HG02642 (cell line): ENCODE measurements at regions not wholly inside any gene's neighbourhood (a gene's known extent, or its start where the extent isn't known, plus 50 kb on each side); places are given as distances from the start of the nearest gene placed in this dataset.

ENCODE experiments used
- ATAC-seq: cut with Tn5 transposase; IDR thresholded peaks from one replicate; pipeline ENCODE4 v1.9.1; 2021; ENCODE audit warnings: mild to moderate bottlenecking; ENCODE audit not compliant: unreplicated experiment, poor library complexity

DNA sequence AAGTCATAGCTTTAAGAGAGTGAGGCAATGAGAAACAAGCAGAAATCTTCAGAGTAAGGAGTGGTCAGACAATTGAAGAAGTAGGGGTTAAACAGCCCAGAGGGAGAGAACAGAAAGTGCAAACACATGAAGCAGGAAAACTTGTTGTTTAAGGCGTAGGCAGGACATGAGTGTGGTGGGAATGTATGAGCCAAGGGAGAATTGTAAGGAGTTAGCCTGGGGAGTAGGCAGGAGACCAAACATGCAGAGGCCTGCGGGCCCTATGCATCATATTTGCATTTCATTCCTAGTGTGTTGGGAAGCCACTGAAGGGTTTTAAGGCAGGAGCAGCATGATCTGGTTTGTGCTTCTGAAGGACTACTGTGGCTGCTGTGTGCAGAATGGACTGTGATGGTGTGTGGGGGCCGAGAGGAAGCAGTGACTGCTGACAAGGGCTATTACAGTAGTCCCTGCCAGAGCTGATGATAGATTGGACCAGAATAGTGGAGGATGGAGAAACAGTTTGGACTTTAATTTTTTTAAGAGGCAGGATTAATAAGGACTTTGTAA lies 179.9 kb upstream of the C11orf87 start:
- ATAC-seq = no peak

DNA sequence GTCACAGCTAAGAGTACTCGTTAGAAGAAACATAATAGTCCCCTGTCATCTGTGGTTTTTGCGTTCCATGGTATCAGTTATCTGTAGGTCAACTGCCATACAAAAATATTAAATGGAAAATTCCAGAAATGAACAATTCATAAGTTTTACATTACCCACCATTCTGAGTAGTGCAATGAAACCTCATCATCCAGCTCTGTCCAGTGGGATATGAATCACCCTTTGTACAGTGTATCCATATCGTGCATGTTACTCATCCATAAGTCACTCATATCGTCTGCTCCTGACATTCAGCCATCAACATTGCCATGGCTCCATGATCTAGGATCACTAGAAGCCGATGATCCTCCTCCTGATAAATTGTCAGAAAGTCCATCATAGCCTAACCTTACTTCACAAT lies 174.9 kb upstream of the C11orf87 start:
- no peak for ATAC-seq

DNA sequence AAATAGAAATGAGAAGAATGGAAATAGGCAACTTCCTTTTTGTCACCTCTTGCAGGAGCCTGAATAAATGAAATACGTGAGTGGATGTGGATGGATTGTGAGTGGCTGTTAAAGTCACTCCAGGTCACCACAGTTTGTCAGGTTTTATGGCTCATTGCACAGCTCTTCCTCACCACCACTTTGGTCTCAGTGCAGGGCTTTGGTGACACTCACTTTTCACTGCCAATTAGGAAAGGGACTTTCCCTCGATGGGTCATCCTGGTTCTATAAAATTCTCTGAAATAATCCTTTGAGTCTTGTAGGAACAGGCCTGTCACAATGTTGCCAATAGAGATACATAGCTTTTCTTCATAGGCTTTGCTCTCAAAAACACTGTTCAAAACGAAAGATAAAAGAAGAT lies 172.4 kb upstream of the C11orf87 start:
- no peak for ATAC-seq

DNA sequence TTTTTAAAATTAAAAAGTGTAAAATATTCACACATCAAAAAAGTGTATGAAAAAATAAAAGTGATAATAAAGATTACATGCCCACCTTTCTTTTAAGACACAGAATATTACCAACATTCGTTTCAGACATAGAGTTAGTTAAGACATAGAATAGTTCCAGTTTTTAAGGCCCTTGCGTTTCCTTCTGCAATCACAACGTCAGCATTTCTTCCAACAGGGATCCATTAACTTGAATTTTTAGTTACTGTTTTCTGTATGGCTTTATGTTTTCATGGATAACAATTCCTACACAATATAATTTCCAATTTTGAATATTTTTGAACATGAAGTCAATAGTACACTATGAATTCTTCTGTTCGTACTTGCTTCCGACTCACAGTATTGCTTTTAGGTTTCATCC lies 170.8 kb upstream of the C11orf87 start:
- no peak for ATAC-seq

DNA sequence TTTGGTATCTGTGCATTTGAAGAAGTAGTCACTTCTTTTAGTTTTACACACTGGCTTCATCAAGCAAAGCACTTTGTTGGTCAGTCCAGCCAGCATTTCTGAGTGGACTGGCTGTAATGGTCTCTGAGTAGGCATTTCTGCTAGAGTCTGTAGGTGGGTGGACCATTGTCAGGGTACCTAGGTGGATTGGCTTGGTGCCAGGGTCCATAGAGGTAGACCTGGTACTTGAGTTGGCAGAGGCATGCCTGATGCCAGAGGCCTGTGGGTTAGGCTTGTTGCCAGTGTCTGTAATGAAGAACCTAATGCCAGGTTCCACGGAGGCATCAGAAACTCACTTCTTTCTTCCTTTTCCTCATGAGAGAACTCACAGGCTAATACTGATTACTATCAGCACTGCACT lies 157.9 kb upstream of the C11orf87 start:
- ATAC-seq = no peak

DNA sequence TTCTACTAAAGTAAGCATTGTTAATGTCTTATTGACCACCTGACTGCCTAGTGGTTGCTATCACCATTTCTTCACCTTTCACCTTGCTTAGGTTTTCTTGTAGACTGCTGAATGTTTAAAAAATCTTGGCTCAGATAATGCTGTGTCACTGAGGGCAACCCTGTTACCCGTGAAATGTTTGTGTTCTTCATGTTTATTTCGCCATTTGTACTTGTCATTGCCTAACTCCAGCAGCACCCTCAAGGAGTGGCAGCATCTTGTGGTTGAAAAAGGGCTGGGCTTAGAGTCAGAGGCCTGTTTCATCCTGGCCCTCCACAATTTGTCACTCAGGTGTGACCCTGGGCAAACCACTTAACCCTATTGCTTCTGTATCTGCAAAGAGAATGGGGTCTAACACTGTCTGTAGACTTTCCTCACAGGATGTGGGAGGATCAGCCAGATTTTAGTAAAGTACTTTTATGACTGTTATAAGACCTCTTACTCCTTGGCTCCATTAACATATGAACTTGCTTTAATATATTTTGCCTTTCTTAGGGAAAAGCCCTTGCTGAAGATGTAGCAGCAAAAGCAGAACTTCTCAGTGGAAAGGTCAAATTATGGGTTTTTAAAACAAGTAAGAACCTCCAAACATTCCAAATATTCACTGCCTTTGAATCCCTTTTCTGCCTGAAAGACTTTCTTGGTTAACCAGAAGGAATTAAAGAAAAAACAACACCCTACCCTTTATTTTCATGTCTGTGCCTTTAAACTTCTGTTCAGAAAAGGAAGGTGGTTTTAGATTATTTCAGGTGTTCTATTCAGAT lies 154.5 kb upstream of the C11orf87 start:
- ATAC-seq = no peak

DNA sequence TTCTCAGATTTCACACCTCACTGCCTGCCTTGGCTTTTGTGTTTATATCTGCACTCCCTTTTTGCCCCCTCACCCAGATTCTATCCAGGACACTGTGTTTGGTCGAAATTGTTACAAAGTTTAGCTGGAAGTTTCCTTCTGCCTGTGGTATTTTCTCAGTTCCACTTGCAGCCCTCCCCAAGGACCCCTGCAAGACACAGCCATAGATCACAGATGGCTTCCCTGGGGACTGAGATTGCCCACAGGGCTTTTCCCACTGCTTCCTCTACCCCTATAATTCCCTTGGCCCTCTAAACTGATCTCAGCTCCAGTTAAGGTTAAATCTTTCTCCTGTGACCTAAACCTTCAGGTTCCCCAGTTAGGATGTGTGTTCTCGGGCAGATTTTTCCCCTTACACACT lies 146.1 kb upstream of the C11orf87 start:
- ATAC-seq = no peak

DNA sequence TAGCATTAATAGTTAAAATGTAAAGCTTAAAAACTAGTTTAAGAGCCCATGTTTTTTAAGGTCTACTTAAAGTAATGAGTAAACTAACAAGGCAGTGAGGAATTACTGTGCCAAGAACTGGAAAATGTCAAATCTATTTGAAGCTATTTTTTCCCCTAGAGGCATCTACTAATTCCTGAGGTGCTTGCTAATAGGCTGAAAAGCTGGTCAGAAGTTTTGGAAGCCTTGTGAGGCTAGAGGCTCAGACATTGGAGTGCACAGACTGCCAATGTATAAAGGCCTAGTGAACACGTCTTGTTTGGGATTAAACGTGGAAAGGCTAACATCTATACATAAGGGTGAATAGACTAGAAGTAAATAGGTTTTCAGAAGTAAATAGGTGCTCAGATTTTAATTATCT lies 136.5 kb upstream of the C11orf87 start:
- ATAC-seq = no peak

DNA sequence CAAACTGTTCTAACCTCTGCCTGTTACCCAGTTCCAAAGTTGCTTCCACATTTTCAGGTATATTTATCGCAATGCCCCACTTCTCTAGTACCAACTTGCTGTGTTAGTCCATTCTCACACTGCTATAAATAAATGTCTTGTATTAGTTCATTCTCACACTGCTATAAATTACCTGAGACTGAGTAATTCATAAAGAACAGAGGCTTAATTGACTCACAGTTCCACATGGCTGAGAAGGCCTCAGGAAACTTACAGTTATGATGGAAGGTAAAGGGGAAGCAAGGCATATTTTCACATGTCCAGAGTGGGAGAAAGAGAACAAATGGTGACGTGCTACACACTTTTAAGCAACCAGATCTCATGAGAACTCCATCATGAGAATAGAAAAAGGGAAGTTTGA lies 130.4 kb upstream of the C11orf87 start:
- no peak for ATAC-seq

DNA sequence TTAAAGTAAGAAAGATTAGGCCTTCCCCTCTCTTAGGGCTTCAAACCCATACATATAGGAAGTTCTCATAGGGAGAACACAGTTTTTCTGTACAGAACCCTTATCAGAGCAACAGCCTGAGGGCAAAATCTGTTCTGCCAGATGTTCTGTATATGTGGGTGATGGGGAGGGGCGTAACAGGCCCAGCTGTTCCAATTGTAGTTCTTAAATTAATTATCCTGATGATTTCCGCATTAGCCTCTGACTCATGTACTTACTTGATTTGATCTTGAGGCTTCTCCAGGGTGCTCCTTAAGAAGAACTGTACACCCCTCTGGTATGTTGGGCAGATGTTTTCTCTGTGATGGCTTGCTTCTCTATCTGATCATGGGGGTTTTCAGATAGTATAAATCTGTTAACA lies 123.1 kb upstream of the C11orf87 start:
- no peak for ATAC-seq

DNA sequence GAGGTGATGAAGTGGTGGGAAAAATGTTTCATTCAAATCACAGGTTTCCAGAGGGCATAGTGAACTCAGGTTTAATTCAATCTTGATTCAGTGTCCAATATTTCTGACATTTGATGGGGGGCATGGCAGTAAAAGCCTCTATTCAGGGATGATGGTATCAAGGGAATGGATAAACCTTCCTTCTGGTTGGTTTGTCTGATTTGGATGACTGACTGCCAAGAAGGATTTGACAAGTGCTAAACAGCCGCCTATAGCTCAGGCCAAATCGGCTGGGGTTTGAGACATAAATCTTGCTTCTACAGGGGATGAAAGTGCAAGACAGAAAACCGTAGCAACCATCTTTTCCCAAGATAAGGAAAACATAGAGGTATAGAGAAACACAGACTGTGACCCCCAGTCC lies 121.8 kb upstream of the C11orf87 start:
- no peak for ATAC-seq

DNA sequence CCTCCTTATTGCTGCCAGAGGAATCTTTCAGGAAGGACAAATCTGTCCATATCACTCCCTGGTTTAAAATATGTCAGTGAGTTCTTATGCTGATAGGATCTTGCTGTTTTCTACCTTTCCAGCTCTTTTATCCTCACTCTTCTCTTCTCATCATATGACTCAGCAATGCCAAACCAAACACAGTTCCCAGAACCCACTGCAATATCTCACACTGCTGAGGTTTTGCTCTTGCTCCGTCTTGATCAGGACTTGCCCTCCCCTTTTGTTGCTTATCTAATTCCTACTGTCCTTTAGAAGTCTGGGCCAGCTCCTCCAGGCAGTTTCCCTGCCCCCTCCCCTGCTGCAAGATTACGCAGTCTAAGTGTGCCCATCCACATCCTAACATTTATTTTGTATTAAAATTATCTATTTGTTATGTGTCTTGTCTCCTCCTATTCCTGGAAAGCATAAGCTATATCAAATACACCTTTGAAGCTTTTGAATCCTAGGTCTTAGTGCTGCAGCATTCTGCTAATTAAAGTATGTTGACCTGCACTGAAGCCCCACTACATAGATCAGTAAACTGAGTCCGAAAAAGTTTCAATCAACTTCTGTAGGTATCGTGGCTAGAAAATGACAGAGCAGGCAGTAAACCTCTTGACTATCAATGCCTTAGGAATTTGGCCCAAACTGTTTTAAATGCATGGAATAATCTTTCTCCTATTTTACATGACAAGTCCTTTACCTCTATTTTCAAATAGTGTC lies 119.2 kb upstream of the C11orf87 start:
- no peak for ATAC-seq

DNA sequence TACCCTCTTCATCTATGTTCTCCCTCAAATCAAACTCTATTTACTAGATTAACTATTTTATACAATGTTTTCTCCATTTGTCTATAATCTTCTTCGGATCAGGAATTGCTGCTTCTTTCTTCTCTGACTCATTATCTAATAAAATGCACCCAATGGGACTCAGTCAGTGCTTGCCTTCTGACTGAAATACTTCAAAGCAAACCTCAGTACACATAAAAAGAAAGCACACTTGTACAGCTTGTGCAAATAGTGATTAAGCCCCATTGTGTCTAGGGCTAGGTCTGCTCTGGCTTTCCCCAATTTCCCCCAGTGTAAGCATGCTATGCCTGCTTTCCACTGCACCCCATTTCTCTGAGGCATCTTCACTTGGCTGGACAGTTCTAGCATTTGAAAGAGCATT lies 118.6 kb upstream of the C11orf87 start:
- no peak for ATAC-seq

DNA sequence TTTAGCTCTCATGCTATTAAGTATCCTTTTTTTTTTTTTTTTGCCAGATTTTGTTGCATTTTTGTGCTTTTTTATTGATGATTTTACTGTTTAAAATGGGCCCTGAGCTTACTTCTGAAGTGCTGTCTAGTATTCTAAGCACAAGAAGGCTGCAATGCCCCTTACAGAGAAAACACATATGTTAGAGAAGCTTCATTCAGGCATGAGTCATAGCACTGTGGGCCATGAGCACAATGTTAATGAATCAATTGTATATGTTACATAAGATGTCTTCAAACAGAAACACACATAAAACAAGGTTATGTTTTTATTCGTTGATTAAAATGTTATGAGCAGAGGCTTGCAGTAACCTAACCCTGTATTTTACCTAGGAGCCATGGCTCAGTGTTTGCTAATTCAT lies 117.8 kb upstream of the C11orf87 start:
- no peak for ATAC-seq

DNA sequence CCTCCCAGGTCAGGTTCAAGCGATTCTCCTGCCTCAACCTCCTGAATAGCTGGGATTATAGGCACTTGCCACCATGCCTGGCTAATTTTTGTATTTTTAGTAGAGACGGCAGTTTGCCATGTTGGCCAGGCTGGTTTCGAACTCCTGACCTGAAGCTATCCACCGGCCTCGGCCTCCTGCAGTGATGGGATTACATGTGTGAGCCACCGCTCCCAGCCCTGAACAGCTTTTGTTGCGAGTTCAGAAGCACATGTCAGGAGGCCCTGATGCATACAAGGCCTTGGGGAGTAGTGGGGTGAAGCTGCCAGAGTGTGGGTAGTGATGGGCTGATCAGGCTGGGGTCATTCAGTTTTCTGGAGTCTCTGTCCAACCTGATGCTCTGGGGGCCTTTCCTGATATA lies 117.0 kb upstream of the C11orf87 start:
- no peak for ATAC-seq

DNA sequence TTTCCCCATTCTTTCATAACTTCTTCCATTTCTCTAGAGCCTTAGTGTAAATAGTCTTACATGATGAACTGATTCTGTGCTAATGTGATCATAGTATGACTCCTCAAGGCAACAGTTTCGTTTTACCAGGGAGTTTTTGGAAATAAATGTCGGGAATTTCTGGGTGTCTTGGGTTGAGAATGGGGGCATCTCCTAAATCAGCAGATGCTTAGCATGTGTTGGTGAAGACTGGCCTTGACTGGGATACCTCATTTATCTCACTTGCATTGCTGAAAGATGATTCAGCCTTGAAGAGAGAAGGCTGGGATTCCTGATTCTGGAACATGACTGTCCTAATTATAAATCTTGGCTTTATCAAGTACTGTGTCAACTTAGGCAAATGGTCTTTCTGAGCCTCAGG lies 115.7 kb upstream of the C11orf87 start:
- ATAC-seq = no peak

DNA sequence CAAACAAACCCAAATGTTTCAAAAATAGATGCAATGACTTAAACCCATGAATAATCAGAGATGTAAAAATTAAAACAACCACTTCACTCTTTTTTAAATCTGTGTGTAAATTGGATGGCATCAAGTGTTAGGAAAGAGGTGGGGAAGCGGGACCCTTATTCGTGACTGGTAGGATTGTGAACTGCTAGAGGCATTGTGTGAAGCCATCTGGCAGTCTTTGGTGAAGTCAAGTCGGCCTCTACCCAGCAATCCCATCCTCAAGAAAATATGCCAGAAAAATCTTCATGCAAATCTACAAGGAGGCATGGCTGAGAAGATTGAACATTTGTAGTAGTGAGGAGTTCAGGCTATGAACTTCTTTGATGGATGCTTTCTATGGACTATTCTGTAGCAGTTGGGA lies 114.6 kb upstream of the C11orf87 start:
- no peak for ATAC-seq

DNA sequence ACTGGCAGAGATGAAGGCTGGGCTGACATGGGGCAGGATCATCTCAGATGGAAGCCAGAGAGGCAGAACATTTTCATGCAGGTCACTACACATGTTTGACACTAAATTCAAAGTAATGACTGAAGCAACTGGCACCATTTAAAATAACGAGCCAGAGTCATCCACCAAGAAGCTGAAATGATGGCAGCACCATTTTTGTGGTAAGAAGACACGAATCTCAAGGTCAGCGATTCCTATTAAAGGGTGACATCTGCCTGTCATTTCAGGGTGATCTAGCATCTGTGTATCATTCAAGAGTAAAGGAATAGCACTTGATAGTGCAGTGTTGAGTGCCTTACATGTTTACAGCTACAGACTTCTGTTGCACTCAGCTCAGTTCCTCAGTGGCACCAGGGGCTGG lies 113.4 kb upstream of the C11orf87 start:
- no peak for ATAC-seq

DNA sequence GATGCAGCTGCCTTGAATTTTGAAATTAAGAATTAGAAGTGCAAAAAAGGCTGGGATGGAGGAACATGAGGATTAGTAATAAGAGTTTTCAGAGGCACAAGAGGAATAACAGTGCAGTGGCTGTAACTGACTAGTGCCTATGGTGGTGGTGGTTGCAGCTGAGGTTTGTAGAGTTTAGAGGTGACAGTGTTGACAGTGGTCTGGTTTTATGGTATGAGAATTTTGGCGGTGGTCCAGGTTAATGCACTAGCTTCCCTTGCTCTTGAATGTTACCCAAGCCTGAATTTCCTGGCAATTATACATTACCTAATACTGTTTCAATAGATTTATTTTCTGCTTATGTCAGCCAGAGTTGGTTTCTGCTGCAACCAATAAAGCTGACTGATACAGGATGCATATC lies 112.8 kb upstream of the C11orf87 start:
- ATAC-seq = no peak

DNA sequence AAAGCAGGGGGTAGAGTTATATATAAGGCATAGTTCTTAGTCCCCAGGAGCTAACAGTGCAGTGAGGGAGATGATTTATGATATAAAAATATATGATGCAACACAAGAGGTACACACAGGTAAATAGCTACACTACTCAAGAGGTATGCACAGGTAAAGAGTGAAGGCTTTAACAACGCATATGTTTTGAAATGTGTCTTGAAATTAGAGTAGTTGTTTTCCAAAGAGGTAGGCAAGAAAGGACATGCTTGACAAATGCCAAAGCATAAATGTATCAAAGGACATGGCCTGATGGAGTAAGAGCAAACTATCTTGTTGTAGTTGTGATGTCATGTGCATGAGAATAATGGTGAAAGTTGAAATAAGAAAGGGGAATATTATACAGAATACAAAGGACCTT lies 104.3 kb upstream of the C11orf87 start:
- ATAC-seq = no peak

DNA sequence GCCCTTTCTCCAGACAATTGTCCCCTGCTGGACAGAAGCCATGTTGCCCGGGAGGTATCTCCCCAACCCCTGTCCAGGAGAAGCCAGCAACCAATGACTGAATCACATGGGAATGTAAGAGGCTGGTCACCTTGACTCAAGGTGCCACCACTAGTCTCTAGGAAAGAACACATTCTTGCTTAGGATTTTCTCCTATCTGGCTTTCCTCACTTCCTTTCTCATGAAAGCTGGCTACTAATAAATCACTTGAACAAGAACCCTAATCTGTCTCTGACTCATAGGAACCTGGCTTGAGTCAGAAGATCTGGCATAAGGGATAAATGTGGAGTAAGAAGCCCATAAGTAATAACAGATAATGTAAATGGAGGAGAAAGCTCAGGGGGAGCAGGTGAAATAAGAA lies 101.4 kb upstream of the C11orf87 start:
- ATAC-seq = no peak

DNA sequence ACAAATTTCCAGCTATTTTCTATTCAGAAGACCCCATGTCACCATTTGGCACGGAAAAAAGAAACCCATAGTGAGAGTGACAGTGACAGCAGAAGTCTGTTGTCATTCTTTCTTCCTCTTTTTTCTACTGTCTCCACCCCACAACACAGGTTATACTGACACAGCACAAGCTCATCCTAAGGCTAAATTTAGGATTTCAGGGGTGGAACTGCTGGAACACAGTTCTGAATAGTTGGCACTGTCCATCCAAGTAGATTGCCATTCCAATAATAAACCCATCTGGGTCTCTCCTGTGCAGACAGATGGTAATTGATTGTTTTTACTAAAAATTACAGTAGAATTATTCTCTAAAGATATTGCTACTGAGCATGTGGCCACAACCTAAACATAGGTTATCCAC lies 95.2 kb upstream of the C11orf87 start:
- no peak for ATAC-seq
